HG02571 (cell line): ENCODE measurements at regions not wholly inside any gene's neighbourhood (a gene's known extent, or its start where the extent isn't known, plus 50 kb on each side); places are given as distances from the start of the nearest gene placed in this dataset.

ENCODE experiments used
- ATAC-seq: cut with Tn5 transposase; IDR thresholded peaks from one replicate; pipeline ENCODE4 v1.9.1; 2021; ENCODE audit warnings: mild to moderate bottlenecking, moderate library complexity; ENCODE audit not compliant: unreplicated experiment

GRCh38 chr20:6501061-6501460, 266.4 kb upstream of the BMP2 start:
- ATAC-seq, result no peak

GRCh38 chr20:6499566-6499965, 267.9 kb upstream of the BMP2 start:
- ATAC-seq, result no peak

GRCh38 chr20:6496874-6497273, 270.6 kb upstream of the BMP2 start:
- ATAC-seq, result no peak

- no peak for ATAC-seq
Observed at GRCh38 chr20:6495907-6496306, 271.6 kb upstream of the BMP2 start.

- ATAC-seq, result no peak
Observed at GRCh38 chr20:6492271-6493055, 275.0 kb upstream of the BMP2 start.

GRCh38 chr20:6490849-6491248, 276.6 kb upstream of the BMP2 start:
- ATAC-seq, result no peak

- ATAC-seq, result no peak
Observed at GRCh38 chr20:6489361-6490171, 277.9 kb upstream of the BMP2 start.

- no peak for ATAC-seq
Observed at GRCh38 chr20:6485351-6485750, 282.1 kb upstream of the BMP2 start.

GRCh38 chr20:6483727-6484126, 283.8 kb upstream of the BMP2 start:
- no peak for ATAC-seq

- no peak for ATAC-seq
Observed at GRCh38 chr20:6482486-6482885, 285.0 kb upstream of the BMP2 start.

GRCh38 chr20:6480328-6481200, 286.9 kb upstream of the BMP2 start:
- no peak for ATAC-seq

- no peak for ATAC-seq
Observed at GRCh38 chr20:6473197-6473596, 294.3 kb upstream of the BMP2 start.

GRCh38 chr20:6471871-6472270, 295.6 kb upstream of the BMP2 start:
- ATAC-seq, result no peak

- no peak for ATAC-seq
Observed at GRCh38 chr20:6471110-6471647, 296.3 kb upstream of the BMP2 start.

- no peak for ATAC-seq
Observed at GRCh38 chr20:6469695-6470094, 297.8 kb upstream of the BMP2 start.

- ATAC-seq, result no peak
Observed at GRCh38 chr20:6468423-6469116, 298.9 kb upstream of the BMP2 start.

GRCh38 chr20:6467562-6467961, 299.9 kb upstream of the BMP2 start:
- ATAC-seq, result no peak

- no peak for ATAC-seq
Observed at GRCh38 chr20:6466075-6466810, 301.2 kb upstream of the BMP2 start.

- no peak for ATAC-seq
Observed at GRCh38 chr20:6450841-6451240, 316.6 kb upstream of the BMP2 start.

GRCh38 chr20:6440443-6440799, 317.6 kb upstream of the FERMT1 start:
- ATAC-seq, result no peak
